ENCODE measurements at regions not wholly inside any gene's neighbourhood (a gene's known extent, or its start where the extent isn't known, plus 50 kb on each side); places are given as distances from the start of the nearest gene placed in this dataset.

DNA sequence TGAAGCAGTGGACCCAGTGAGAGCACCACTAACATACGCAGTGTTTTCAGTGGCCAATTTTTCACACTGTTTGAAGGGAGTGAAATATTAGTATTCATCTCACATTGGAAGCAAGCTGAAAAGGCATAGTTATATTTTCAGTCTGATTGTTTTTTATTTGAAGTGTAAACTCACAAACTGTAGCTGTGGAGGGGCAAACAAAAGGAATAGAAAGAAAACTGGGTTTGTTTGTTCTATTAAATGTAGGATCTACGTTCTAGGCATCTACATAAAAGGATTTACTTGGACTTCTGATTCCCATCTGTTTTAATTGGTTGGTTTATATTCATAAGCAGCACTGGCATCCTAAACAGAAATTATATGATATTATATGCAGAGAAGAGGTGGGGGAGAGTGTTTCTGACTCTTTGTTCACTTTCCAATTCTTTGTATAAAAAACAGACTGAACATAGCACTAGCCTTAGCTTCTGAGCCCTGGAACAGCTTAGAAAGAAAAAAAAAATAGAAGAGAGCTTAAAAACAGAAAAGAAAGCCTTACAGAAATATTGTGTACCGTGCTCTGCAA is 447.8 kb upstream of the KCND2 start:
- no peak for DNase-seq (ENCODE audit: low spot score)
- Histone ChIP-seq H3K27ac (ENCODE audit: low read depth) (no peak overlapping the region), H2AFZ (no peak overlapping the region), H3K27me3 (ENCODE audit: insufficient read depth) (no peaks in the 10 kb centered on the region), H4K20me1 (replicated peaks; ENCODE audit: insufficient read depth) (no peaks in the 10 kb centered on the region), H3K4me1 (ENCODE audit: insufficient read depth) (no peaks in the 10 kb centered on the region), H3K9me2 (ENCODE audit: insufficient read depth) (no peaks in the 10 kb centered on the region), H3F3A (replicated peaks; ENCODE audit: low read depth) (no peaks in the 10 kb centered on the region), H3K79me2 (replicated peaks; ENCODE audit: insufficient read depth) (no peaks in the 10 kb centered on the region), H3K36me3 (ENCODE audit: insufficient read depth) (no peaks in the 10 kb centered on the region), H3K4me3 (no peak overlapping the region), H3K4me2 (no peak overlapping the region)
- TF ChIP-seq POLR2AphosphoS5 (IDR thresholded peaks at IDR 0.05; ENCODE audit: low read depth) (no peak), STAT1 (IDR thresholded peaks at IDR 0.05; ENCODE audit: unreplicated experiment) (no peak)
- Mint-ChIP-seq H3K27me3 (ENCODE audit: insufficient read depth, low read depth, poor library complexity) (no peaks in the 10 kb centered on the region), H3K9me3 (no peaks in the 10 kb centered on the region), H3K36me3 (ENCODE audit: low read depth) (no peaks in the 10 kb centered on the region; the same call in 2 of the 3 replicates), H3K4me1 (no peaks in the 10 kb centered on the region), H3K27ac (no peak overlapping the region), H3K4me3 (no peak overlapping the region)
- no peak for ATAC-seq

- no peaks in the 10 kb centered on the region for H3K9me3 Mint-ChIP-seq
- no peak overlapping the region for H2AFZ ChIP-seq
- no peaks in the 10 kb centered on the region for H3K36me3 ChIP-seq (ENCODE audit: insufficient read depth)
- no peaks in the 10 kb centered on the region for H3K4me1 Mint-ChIP-seq
- DNase-seq (ENCODE audit: low spot score) (no peak), ATAC-seq (no peak)
- H3K27ac ChIP-seq (ENCODE audit: low read depth), result no peak overlapping the region
- no peaks in the 10 kb centered on the region for H3K4me1 ChIP-seq (ENCODE audit: insufficient read depth)
- no peaks in the 10 kb centered on the region for H3K36me3 Mint-ChIP-seq (ENCODE audit: low read depth)
- H3K4me3 Mint-ChIP-seq, result no peak overlapping the region
- no peaks in the 10 kb centered on the region for H3K27me3 ChIP-seq (ENCODE audit: insufficient read depth)
- no peaks in the 10 kb centered on the region for H3K9me2 ChIP-seq (ENCODE audit: insufficient read depth)
- H4K20me1 ChIP-seq (replicated peaks; ENCODE audit: insufficient read depth), result no peaks in the 10 kb centered on the region
- no peak overlapping the region for H3K4me3 ChIP-seq
- no peak overlapping the region for H3K27ac Mint-ChIP-seq
- H3K4me2 ChIP-seq, result no peak overlapping the region
- H3K79me2 ChIP-seq (replicated peaks; ENCODE audit: insufficient read depth), result no peaks in the 10 kb centered on the region
- H3K27me3 Mint-ChIP-seq (ENCODE audit: insufficient read depth, low read depth, poor library complexity), result no peaks in the 10 kb centered on the region
- H3F3A ChIP-seq (replicated peaks; ENCODE audit: low read depth), result no peaks in the 10 kb centered on the region
- TF ChIP-seq EZH2 (IDR thresholded peaks at IDR 0.05; ENCODE audit: low read depth, unreplicated experiment), result no peak
- no peak for TF ChIP-seq ZNF462 (CRISPR knock-in tag; IDR thresholded peaks at IDR 0.05)
- no peak for TF ChIP-seq EZH2phosphoT487 (IDR thresholded peaks at IDR 0.05; ENCODE audit: unreplicated experiment)
- no peak for TF ChIP-seq JUNB (IDR thresholded peaks at IDR 0.05; ENCODE audit: unreplicated experiment)
- no peak for TF ChIP-seq ZNF331 (CRISPR knock-in tag; IDR thresholded peaks at IDR 0.05; ENCODE audit: low read depth)
- TF ChIP-seq NANOG (IDR thresholded peaks at IDR 0.05; ENCODE audit: borderline replicate concordance), result no peak
- no peak for TF ChIP-seq POLR2AphosphoS5 (IDR thresholded peaks at IDR 0.05; ENCODE audit: low read depth)
- no peak for TF ChIP-seq ZNF114 (CRISPR knock-in tag; IDR thresholded peaks at IDR 0.05)
- no peak for TF ChIP-seq CREB1 (CRISPR knock-in tag; IDR thresholded peaks at IDR 0.05; ENCODE audit: low read depth)
- no peak for TF ChIP-seq CTCF (conservative IDR thresholded peaks at IDR 0.05; ENCODE audit: low read depth in 2 of 2)
- TF ChIP-seq, protein P1, sequence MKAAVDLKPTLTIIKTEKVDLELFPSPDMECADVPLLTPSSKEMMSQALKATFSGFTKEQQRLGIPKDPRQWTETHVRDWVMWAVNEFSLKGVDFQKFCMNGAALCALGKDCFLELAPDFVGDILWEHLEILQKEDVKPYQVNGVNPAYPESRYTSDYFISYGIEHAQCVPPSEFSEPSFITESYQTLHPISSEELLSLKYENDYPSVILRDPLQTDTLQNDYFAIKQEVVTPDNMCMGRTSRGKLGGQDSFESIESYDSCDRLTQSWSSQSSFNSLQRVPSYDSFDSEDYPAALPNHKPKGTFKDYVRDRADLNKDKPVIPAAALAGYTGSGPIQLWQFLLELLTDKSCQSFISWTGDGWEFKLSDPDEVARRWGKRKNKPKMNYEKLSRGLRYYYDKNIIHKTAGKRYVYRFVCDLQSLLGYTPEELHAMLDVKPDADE (IDR thresholded peaks at IDR 0.05), result no peak
- TF ChIP-seq STAT1 (IDR thresholded peaks at IDR 0.05; ENCODE audit: unreplicated experiment), result no peak
Observed at GRCh38 chr7:119826547-119826946, 446.4 kb upstream of the KCND2 start.

Measured in GM23338 (cell line).